Endothelial cell of umbilical vein (primary cell): ENCODE measurements at regions not wholly inside any gene's neighbourhood (a gene's known extent, or its start where the extent isn't known, plus 50 kb on each side); places are given as distances from the start of the nearest gene placed in this dataset.

Source experiments
- BruUV-seq: library from RNA; stranded (reverse); fragments of 400-500 nt; replicated peaks from 2 replicates; lab custom pipeline; 2021; lab: Mats Ljungman, UMichigan
- CTCF ChIA-PET: fragments of 300-600, 350-600 bp; sonication (Branson Sonifier 250); formaldehyde crosslinking; loops from one replicate; lab custom pipeline; 2021; ENCODE audit warnings: antibody characterized with exemption, inconsistent platforms; lab: Charles Lee
- POLR2A ChIA-PET: fragments of 300-600, 350-600 bp; sonication (Branson Sonifier 250); formaldehyde crosslinking; loops from one replicate; lab custom pipeline; 2021; ENCODE audit warnings: antibody characterized with exemption, inconsistent platforms; lab: Charles Lee
- DNase-seq: peaks from one replicate; pipeline ENCODE4 v3.0.0-alpha.2; 2011; ENCODE audit warnings: low read depth, low spot score
- FAIRE-seq: peaks from 2 replicates; lab custom pipeline; 2011; peaks lifted over from hg19 to GRCh38; lab: Jason Lieb, UNC
- H2AFZ ChIP-seq: 2 replicates; pipeline ENCODE4 v1.6.0; 2012; ENCODE audit warnings: low read depth, low read length, control low read depth, inconsistent platforms
- H3K27ac ChIP-seq: 2 replicates; pipeline ENCODE4 v1.5.1; 2011; ENCODE audit warnings: low read depth, mild to moderate bottlenecking, control low read depth, low read length, moderate library complexity; ENCODE audit not compliant: insufficient read depth
- H3K27me3 ChIP-seq, 2 experiments: 2 replicates each; pipeline versions ENCODE4 v1.6.0 to v1.6.1; 2011; ENCODE audit warnings: low read length in 2 of 2, mixed read lengths in 1 of 2; ENCODE audit not compliant: control insufficient read depth in 2 of 2, insufficient read depth in 2 of 2
- H3K36me3 ChIP-seq, 2 experiments: 2 replicates in 1 of 2; 3 replicates in 1 of 2; pipeline ENCODE4 v1.5.1; 2011; ENCODE audit warnings: low read length in 2 of 2, mild to moderate bottlenecking in 1 of 2, moderate library complexity in 1 of 2; ENCODE audit not compliant: control insufficient read depth in 2 of 2, insufficient read depth in 2 of 2; ENCODE audit errors: extremely low read depth in 1 of 2
- H3K4me1 ChIP-seq: 3 replicates; pipeline ENCODE4 v1.5.1; 2011; ENCODE audit warnings: mild to moderate bottlenecking, low read length; ENCODE audit not compliant: control insufficient read depth, insufficient read depth; ENCODE audit errors: extremely low read depth
- H3K4me2 ChIP-seq: 2 replicates; pipeline ENCODE4 v1.6.1; 2011; ENCODE audit warnings: low read length, control low read depth, mixed read lengths; ENCODE audit not compliant: insufficient read depth
- H3K4me3 ChIP-seq, 3 experiments: fragments of 200-600 bp in 1 of 3; sonication (generic), shearing (Covaris generic) in 1 of 3; replicated peaks in 1 of 3; 2 replicates each; pipeline ENCODE4 v1.5.1; 2011 to 2016; ENCODE audit warnings: control low read depth in 3 of 3, low read length in 3 of 3, mild to moderate bottlenecking in 2 of 3, inconsistent platforms in 1 of 3, low read depth in 1 of 3, moderate library complexity in 1 of 3; ENCODE audit not compliant: insufficient read depth in 1 of 3
- H3K79me2 ChIP-seq: 2 replicates; pipeline ENCODE4 v1.6.0; 2012; ENCODE audit warnings: low read length, inconsistent platforms; ENCODE audit not compliant: control insufficient read depth, insufficient read depth
- H3K9ac ChIP-seq: replicated peaks from 2 replicates; pipeline ENCODE3; 2011; ENCODE audit warnings: low read length, control low read depth; ENCODE audit not compliant: insufficient read depth; ENCODE audit errors: extremely low read depth
- H3K9me1 ChIP-seq: replicated peaks from 3 replicates; pipeline ENCODE4 v1.6.0; 2011; ENCODE audit warnings: mild to moderate bottlenecking, low read length; ENCODE audit not compliant: control insufficient read depth, insufficient read depth; ENCODE audit errors: extremely low read depth
- H3K9me3 ChIP-seq: replicated peaks from 2 replicates; pipeline ENCODE4 v1.5.1; 2012; ENCODE audit warnings: low read length, inconsistent platforms; ENCODE audit not compliant: control insufficient read depth, insufficient read depth
- H4K20me1 ChIP-seq: replicated peaks from 2 replicates; pipeline ENCODE3; 2011; ENCODE audit warnings: mild to moderate bottlenecking, low read length; ENCODE audit not compliant: control insufficient read depth, insufficient read depth; ENCODE audit errors: extremely low read depth
- EZH2 ChIP-seq: IDR thresholded peaks from 2 replicates; pipeline ENCODE4 v1.6.1; 2012; ENCODE audit warnings: borderline replicate concordance, low read depth, mild to moderate bottlenecking, moderate library complexity, low read length, inconsistent platforms; ENCODE audit not compliant: severe bottlenecking
- FOS ChIP-seq: IDR thresholded peaks from 2 replicates; pipeline ENCODE4 v1.6.1; 2011; ENCODE audit warnings: mild to moderate bottlenecking, low read length, moderate library complexity, borderline replicate concordance; ENCODE audit not compliant: insufficient read depth
- GATA2 ChIP-seq: IDR thresholded peaks from 2 replicates; pipeline ENCODE4 v1.7.0; 2011; ENCODE audit warnings: low read depth, mild to moderate bottlenecking, moderate library complexity, mixed read lengths, low read length; ENCODE audit not compliant: insufficient read length, insufficient read depth
- POLR2A ChIP-seq: IDR thresholded peaks from 2 replicates; pipeline ENCODE4 v1.6.1; 2012; ENCODE audit warnings: low read depth, mild to moderate bottlenecking, control low read depth, low read length
- POLR2AphosphoS5 ChIP-seq: IDR thresholded peaks from 2 replicates; pipeline ENCODE4 v1.6.1; 2012; ENCODE audit warnings: low read depth, mild to moderate bottlenecking, control low read depth, low read length, moderate library complexity; ENCODE audit not compliant: insufficient read depth
- dilution Hi-C: fragments of 300-500 bp; cut with MboI; formaldehyde crosslinking; loops from one replicate; pipeline ENCODE4 v1.15.0; 2019; ENCODE audit warnings: low sequenced_read_pairs; ENCODE audit not compliant: extremely low pct_ligation_motif_present
- intact Hi-C: fragments of 100-400 bp; cut with micrococcal nuclease; formaldehyde crosslinking; loops from one replicate; pipeline ENCODE4 v1.10.0; 2022
- TF ChIP-seq, protein P1 (sequence below): IDR thresholded peaks from 2 replicates; pipeline ENCODE4 v1.6.1; 2011; ENCODE audit not compliant: insufficient read depth, insufficient read length
- TF ChIP-seq, protein P2 (sequence below), 2 donors: IDR thresholded peaks; 1 replicate in 1 of 2; 2 replicates in 1 of 2; pipeline ENCODE4 v1.5.1; 2011; ENCODE audit warnings: low read length in 2 of 2, mild to moderate bottlenecking in 2 of 2, moderate library complexity in 2 of 2, control low read depth in 1 of 2, inconsistent platforms in 1 of 2, low read depth in 1 of 2; ENCODE audit not compliant: insufficient read depth in 1 of 2; ENCODE audit errors: extremely low read depth in 1 of 2

DNA sequence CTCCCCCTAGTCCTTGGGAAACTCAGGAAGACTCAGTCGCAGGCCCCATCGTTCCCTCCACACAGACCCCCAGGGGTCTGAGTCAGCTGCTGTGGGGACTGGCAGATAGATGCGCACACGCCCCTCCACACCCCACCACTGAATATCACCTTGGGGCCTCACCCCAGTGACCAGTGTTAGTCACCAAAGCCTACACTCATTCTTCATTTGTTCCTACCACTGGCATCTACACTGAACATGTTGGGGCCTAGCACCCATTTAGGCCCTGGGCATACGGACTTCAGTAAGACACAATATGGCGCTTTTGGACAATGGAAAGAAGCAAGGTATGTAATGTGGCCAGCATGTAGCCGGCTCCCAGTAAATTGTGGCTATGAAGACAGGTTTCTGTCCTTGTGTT, 154.1 kb upstream of the PJA1 start:
- ChIA-PET CTCF (no interaction called here), POLR2A (no interaction called here)
- Histone ChIP-seq H3K9ac (no peak overlapping the region), H3K27ac (no peak overlapping the region), H3K79me2 (no peaks in the 10 kb centered on the region), H3K4me3 (no peak overlapping the region), H3K9me1 (no peaks in the 10 kb centered on the region), H2AFZ (no peak overlapping the region), H3K4me2 (no peak overlapping the region), H3K36me3 (no peaks in the 10 kb centered on the region), H4K20me1 (no peaks in the 10 kb centered on the region), H3K9me3 (no peaks in the 10 kb centered on the region), H3K27me3 (no peaks in the 10 kb centered on the region), H3K4me1 (no peaks in the 10 kb centered on the region)
- no peak for FAIRE-seq
- DNase-seq = no peak
- BruUV-seq = no TSS peak
- dilution Hi-C loops (no loop called here), intact Hi-C loops (no loop called here)
- TF ChIP-seq, protein P1, sequence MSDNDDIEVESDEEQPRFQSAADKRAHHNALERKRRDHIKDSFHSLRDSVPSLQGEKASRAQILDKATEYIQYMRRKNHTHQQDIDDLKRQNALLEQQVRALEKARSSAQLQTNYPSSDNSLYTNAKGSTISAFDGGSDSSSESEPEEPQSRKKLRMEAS = no peak
- TF ChIP-seq POLR2A (no peak), GATA2 (no peak), POLR2AphosphoS5 (no peak), EZH2 (no peak), FOS (no peak)
- TF ChIP-seq, protein P2, sequence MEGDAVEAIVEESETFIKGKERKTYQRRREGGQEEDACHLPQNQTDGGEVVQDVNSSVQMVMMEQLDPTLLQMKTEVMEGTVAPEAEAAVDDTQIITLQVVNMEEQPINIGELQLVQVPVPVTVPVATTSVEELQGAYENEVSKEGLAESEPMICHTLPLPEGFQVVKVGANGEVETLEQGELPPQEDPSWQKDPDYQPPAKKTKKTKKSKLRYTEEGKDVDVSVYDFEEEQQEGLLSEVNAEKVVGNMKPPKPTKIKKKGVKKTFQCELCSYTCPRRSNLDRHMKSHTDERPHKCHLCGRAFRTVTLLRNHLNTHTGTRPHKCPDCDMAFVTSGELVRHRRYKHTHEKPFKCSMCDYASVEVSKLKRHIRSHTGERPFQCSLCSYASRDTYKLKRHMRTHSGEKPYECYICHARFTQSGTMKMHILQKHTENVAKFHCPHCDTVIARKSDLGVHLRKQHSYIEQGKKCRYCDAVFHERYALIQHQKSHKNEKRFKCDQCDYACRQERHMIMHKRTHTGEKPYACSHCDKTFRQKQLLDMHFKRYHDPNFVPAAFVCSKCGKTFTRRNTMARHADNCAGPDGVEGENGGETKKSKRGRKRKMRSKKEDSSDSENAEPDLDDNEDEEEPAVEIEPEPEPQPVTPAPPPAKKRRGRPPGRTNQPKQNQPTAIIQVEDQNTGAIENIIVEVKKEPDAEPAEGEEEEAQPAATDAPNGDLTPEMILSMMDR (IDR thresholded peaks at IDR 0.05; ENCODE audit: extremely low read depth in 1 of 2, insufficient read depth in 1 of 2, low read depth in 1 of 2, low read length in 2 of 2) = no peak
